SK-N-SH treated with all-trans-retinoic acid at 6 μM for 48 hours (cell line): ENCODE measurements at regions not wholly inside any gene's neighbourhood (a gene's known extent, or its start where the extent isn't known, plus 50 kb on each side); places are given as distances from the start of the nearest gene placed in this dataset.
"Not testable (repeated sequence)": the region's sequence is repeated elsewhere in the genome, so short reads cannot be mapped to it uniquely, and the experiment has no call there.

Source experiments
- ATAC-seq: fragments of 200-7000 bp; cut with Tn5 transposase; 3 replicates; pipeline ENCODE4 v1.9.1; 2020; ENCODE audit warnings: mild to moderate bottlenecking, moderate library complexity
- ARNTL ChIP-seq: fragments of 450-650 bp; formaldehyde crosslinking; IDR thresholded peaks from 2 replicates; pipeline ENCODE4 v1.5.0; 2020; ENCODE audit warnings: low read depth, mild to moderate bottlenecking, moderate library complexity, borderline replicate concordance
- BACH2 ChIP-seq: fragments of 250-450 bp; sonication (Bioruptor Pico); IDR thresholded peaks from 2 replicates; pipeline ENCODE4 v1.9.0; 2021; ENCODE audit warnings: mild to moderate bottlenecking, borderline replicate concordance
- CREB5 ChIP-seq: fragments of 250-450 bp; sonication (Bioruptor Pico); IDR thresholded peaks from 2 replicates; pipeline ENCODE4 v1.5.1; 2020; ENCODE audit warnings: low read depth, mild to moderate bottlenecking, moderate library complexity
- CSDC2 ChIP-seq: fragments of 250-450 bp; sonication (Bioruptor Pico); IDR thresholded peaks from 2 replicates; pipeline ENCODE4 v1.5.0; 2020; ENCODE audit warnings: mild to moderate bottlenecking, moderate library complexity
- CSRNP3 ChIP-seq: fragments of 250-450 bp; sonication (Bioruptor Pico); IDR thresholded peaks from 2 replicates; pipeline ENCODE4 v1.5.1; 2021; ENCODE audit warnings: mild to moderate bottlenecking, moderate library complexity
- ISL1 ChIP-seq: fragments of 250-450 bp; sonication (Bioruptor Pico); IDR thresholded peaks from 2 replicates; pipeline ENCODE4 v2.1.2; 2022; ENCODE audit warnings: mild to moderate bottlenecking, moderate library complexity
- OSR1 ChIP-seq: fragments of 250-450 bp; sonication (Bioruptor Pico); IDR thresholded peaks from 2 replicates; pipeline ENCODE4 v1.8.0; 2022; ENCODE audit warnings: moderate library complexity, mild to moderate bottlenecking, inconsistent platforms
- POU6F1 ChIP-seq: fragments of 250-450 bp; sonication (Bioruptor Pico); IDR thresholded peaks from 2 replicates; pipeline ENCODE4 v1.8.0; 2021; ENCODE audit warnings: low read depth, mild to moderate bottlenecking, moderate library complexity, borderline replicate concordance
- PPARA ChIP-seq: fragments of 250-450 bp; sonication (Bioruptor Pico); IDR thresholded peaks from 2 replicates; pipeline ENCODE4 v1.5.0; 2020; ENCODE audit warnings: mild to moderate bottlenecking, borderline replicate concordance
- RARB ChIP-seq: fragments of 250-450 bp; sonication (Bioruptor Pico); IDR thresholded peaks from 2 replicates; pipeline ENCODE4 v1.8.0; 2021; ENCODE audit warnings: mild to moderate bottlenecking, moderate library complexity
- SNAI2 ChIP-seq: fragments of 250-450 bp; sonication (Bioruptor Pico); IDR thresholded peaks from 2 replicates; pipeline ENCODE4 v1.5.0; 2020; ENCODE audit warnings: mild to moderate bottlenecking, moderate library complexity
- TOX ChIP-seq: fragments of 250-450 bp; sonication (Bioruptor Pico); IDR thresholded peaks from 2 replicates; pipeline ENCODE4 v1.8.0; 2021; ENCODE audit warnings: mild to moderate bottlenecking, moderate library complexity, borderline replicate concordance
- TSHZ2 ChIP-seq: fragments of 250-450 bp; sonication (Bioruptor Pico); IDR thresholded peaks from 2 replicates; pipeline ENCODE4 v1.5.0; 2020; ENCODE audit warnings: mild to moderate bottlenecking, moderate library complexity
- ZFP3 ChIP-seq: fragments of 250-450 bp; sonication (Bioruptor Pico); IDR thresholded peaks from 2 replicates; pipeline ENCODE4 v1.5.0; 2020; ENCODE audit warnings: mild to moderate bottlenecking, moderate library complexity
- ZNF70 ChIP-seq: fragments of 450-650 bp; formaldehyde crosslinking; IDR thresholded peaks from 2 replicates; pipeline ENCODE4 v1.5.0; 2020; ENCODE audit warnings: mild to moderate bottlenecking, moderate library complexity
- ZNF8 ChIP-seq: fragments of 450-650 bp; formaldehyde crosslinking; IDR thresholded peaks from 2 replicates; pipeline ENCODE4 v1.5.0; 2020; ENCODE audit warnings: mild to moderate bottlenecking, moderate library complexity

GRCh38 chr5:119752921-119753886 lies 123.8 kb downstream of the FAM170A start:
- TF ChIP-seq PPARA (CRISPR knock-in tag), result no peak
- no peak for TF ChIP-seq CSRNP3
- no peak for TF ChIP-seq CREB5 (CRISPR knock-in tag)
- no peak for TF ChIP-seq RARB (CRISPR knock-in tag)
- TF ChIP-seq OSR1 (CRISPR knock-in tag), result no peak
- no peak for TF ChIP-seq ISL1 (CRISPR knock-in tag)
- TF ChIP-seq BACH2 (CRISPR knock-in tag), result no peak
- TF ChIP-seq ZNF70 (CRISPR knock-in tag), result no peak
- TF ChIP-seq TOX, result no peak
- TF ChIP-seq ARNTL (CRISPR knock-in tag), result no peak
- no peak for TF ChIP-seq TSHZ2 (CRISPR knock-in tag)
- TF ChIP-seq SNAI2, result no peak
- TF ChIP-seq ZNF8 (CRISPR knock-in tag), result no peak
- TF ChIP-seq ZFP3 (CRISPR knock-in tag), result no peak
- no peak for TF ChIP-seq CSDC2 (CRISPR knock-in tag)
- ATAC-seq, result no peak

GRCh38 chr5:119754825-119755224 lies 125.5 kb downstream of the FAM170A start:
- not testable (repeated sequence) for ATAC-seq

- no peak for TF ChIP-seq SNAI2
- TF ChIP-seq POU6F1 (CRISPR knock-in tag), result no peak
- ATAC-seq, result no peak
Observed at GRCh38 chr5:119757276-119757675, 127.9 kb downstream of the FAM170A start.

GRCh38 chr5:119769695-119770693 lies 140.6 kb downstream of the FAM170A start:
- not testable (repeated sequence) for ATAC-seq

- ATAC-seq, result not testable (repeated sequence)
Observed at GRCh38 chr5:119780145-119780544, 150.8 kb downstream of the FAM170A start.
